Testis (tissue), 2 donors: ENCODE measurements at regions not wholly inside any gene's neighbourhood (a gene's known extent, or its start where the extent isn't known, plus 50 kb on each side); places are given as distances from the start of the nearest gene placed in this dataset.

Experiments
- POLR2A ChIP-seq: fragments of 450-650 bp; IDR thresholded peaks from one replicate; pipeline ENCODE4 v1.6.1; 2017; ENCODE audit warnings: antibody characterized with exemption, mild to moderate bottlenecking, moderate library complexity
- TF ChIP-seq, protein P1 (sequence below), 3 experiments: fragments of 450-650 bp in 2 of 3; fragments of 200-600 bp in 1 of 3; sonication (generic) in 1 of 3; IDR thresholded peaks; one replicate each; pipeline ENCODE4 v1.5.1; 2016 to 2019; ENCODE audit warnings: antibody characterized with exemption in 3 of 3, mild to moderate bottlenecking in 2 of 3, moderate library complexity in 1 of 3

DNA sequence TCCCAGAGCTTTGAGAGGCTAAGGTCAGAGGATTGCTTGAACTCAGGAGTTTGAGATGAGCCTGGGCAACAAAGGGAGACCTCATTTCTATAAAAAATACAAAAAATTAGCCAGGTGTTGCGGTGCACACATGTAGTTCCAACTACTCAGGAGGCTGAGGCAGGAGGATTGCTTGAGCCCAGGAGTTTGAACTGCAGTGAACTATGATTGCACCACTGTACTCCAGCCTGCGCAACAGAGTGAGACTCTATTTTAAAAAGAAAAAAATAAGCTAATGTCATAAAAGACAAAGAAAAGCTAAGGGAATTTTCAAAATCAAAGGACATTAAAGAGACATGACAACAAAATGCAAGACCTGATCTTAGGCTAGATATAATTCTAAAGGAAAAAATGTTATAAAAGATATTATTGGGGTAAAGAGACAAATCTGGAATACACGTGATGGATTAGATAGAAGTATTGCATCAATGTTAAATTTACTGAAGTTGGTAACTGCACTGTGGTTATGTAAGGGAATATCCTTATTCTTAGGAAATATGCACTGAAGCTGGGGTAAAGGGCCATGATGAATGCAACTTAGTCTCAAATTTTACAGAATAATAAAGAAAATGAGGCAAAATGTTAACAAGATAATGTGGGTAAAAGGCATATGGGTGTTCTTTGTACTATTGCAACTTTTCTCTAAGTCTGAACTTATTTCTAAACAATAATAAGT, 75.2 kb downstream of the SPRY1 start:
- TF ChIP-seq, protein P1, sequence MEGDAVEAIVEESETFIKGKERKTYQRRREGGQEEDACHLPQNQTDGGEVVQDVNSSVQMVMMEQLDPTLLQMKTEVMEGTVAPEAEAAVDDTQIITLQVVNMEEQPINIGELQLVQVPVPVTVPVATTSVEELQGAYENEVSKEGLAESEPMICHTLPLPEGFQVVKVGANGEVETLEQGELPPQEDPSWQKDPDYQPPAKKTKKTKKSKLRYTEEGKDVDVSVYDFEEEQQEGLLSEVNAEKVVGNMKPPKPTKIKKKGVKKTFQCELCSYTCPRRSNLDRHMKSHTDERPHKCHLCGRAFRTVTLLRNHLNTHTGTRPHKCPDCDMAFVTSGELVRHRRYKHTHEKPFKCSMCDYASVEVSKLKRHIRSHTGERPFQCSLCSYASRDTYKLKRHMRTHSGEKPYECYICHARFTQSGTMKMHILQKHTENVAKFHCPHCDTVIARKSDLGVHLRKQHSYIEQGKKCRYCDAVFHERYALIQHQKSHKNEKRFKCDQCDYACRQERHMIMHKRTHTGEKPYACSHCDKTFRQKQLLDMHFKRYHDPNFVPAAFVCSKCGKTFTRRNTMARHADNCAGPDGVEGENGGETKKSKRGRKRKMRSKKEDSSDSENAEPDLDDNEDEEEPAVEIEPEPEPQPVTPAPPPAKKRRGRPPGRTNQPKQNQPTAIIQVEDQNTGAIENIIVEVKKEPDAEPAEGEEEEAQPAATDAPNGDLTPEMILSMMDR (IDR thresholded peaks at IDR 0.05), result no peak
- no peak for TF ChIP-seq POLR2A
